Tibial nerve (tissue), 4 donors: ENCODE measurements at regions not wholly inside any gene's neighbourhood (a gene's known extent, or its start where the extent isn't known, plus 50 kb on each side); places are given as distances from the start of the nearest gene placed in this dataset.

Source experiments
- DNase-seq, 2 donors: peaks; one replicate each; pipeline ENCODE4 v3.0.0-alpha.2; 2019; ENCODE audit warnings: low spot score in 2 of 2
- H3K27ac ChIP-seq, 4 donors: fragments of 200-600 bp; sonication (generic) in 3 of 4; one replicate each; pipeline ENCODE4 v1.5.1; 2017 to 2019; ENCODE audit warnings: mild to moderate bottlenecking in 1 of 4
- H3K27me3 ChIP-seq, 2 donors: fragments of 200-600 bp; sonication (generic) in 1 of 2; one replicate each; pipeline versions ENCODE4 v1.5.1 to v1.6.0; 2017 to 2019
- H3K36me3 ChIP-seq, 3 donors: fragments of 200-600 bp; sonication (generic); one replicate each; pipeline ENCODE4 v1.5.1; 2018 to 2019
- H3K4me1 ChIP-seq, 4 donors: fragments of 200-600 bp; sonication (generic) in 3 of 4; one replicate each; pipeline ENCODE4 v1.5.1; 2017 to 2019
- H3K4me3 ChIP-seq, 4 donors: fragments of 200-600 bp; sonication (generic) in 3 of 4; one replicate each; pipeline ENCODE4 v1.5.1; 2017 to 2019; ENCODE audit warnings: mild to moderate bottlenecking in 1 of 4, moderate library complexity in 1 of 4
- H3K9me3 ChIP-seq, 4 donors: fragments of 200-600 bp; sonication (generic) in 3 of 4; one replicate each; pipeline ENCODE4 v1.5.1; 2017 to 2019
- EP300 ChIP-seq, 2 donors: sonication (generic); formaldehyde crosslinking; IDR thresholded peaks; one replicate each; pipeline ENCODE4 v1.6.1; 2017; ENCODE audit warnings: antibody characterized with exemption in 2 of 2, mild to moderate bottlenecking in 1 of 2
- POLR2A ChIP-seq, 2 donors: fragments of 450-650 bp; IDR thresholded peaks; one replicate each; pipeline ENCODE4 v1.6.1; 2017; ENCODE audit warnings: antibody characterized with exemption in 2 of 2, mild to moderate bottlenecking in 2 of 2, moderate library complexity in 2 of 2
- WGBS, 2 donors: methylation state at CpG; one replicate each; pipeline ENCODE4 v1.1.5; 2018; 5-methylcytosine and 5-hydroxymethylcytosine counted together
- TF ChIP-seq, protein P1 (sequence below), 5 experiments: fragments of 200-600 bp in 3 of 5; fragments of 450-650 bp in 2 of 5; sonication (generic) in 3 of 5; IDR thresholded peaks; one replicate each; pipeline ENCODE4 v1.5.1; 2016 to 2019; ENCODE audit warnings: antibody characterized with exemption in 5 of 5, mild to moderate bottlenecking in 3 of 5, moderate library complexity in 2 of 5

DNA sequence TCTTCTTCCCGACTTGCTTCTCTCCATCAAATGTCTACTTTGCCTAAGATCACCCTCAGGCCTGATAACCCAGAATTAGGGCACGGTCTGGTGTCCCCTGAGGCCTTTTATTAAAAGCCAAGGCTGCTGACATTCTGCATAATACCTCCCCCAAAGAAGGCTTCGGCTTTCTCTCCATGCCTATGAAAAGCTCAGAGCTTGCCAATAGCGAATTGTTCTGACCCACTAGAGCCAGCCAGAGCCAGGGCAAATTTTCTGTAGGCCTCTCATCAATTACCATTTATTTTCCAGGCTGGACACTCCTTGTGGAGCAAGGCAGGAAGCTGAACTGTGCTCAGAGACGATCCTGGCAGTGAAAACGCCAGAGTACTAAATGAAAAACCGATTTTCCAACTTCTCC lies 64.3 kb upstream of the ADRB1 start:
- WGBS, 2 donors: 74 to 75% methylated on average over 7 of the region's 7 CpGs
- H3K27ac ChIP-seq: peak overlapping the region in 1 of 4 donors; percentile 45
- DNase-seq: no peak
- H3K4me1 ChIP-seq: peaks cover 0 to 6% (median 0%) of the 10 kb centered on the region in 4 donors
- no peak overlapping the region for H3K4me3 ChIP-seq
- H3K27me3 ChIP-seq: no peaks in the 10 kb centered on the region
- TF ChIP-seq EP300 (IDR thresholded peaks at IDR 0.05): no peak
- TF ChIP-seq, protein P1, sequence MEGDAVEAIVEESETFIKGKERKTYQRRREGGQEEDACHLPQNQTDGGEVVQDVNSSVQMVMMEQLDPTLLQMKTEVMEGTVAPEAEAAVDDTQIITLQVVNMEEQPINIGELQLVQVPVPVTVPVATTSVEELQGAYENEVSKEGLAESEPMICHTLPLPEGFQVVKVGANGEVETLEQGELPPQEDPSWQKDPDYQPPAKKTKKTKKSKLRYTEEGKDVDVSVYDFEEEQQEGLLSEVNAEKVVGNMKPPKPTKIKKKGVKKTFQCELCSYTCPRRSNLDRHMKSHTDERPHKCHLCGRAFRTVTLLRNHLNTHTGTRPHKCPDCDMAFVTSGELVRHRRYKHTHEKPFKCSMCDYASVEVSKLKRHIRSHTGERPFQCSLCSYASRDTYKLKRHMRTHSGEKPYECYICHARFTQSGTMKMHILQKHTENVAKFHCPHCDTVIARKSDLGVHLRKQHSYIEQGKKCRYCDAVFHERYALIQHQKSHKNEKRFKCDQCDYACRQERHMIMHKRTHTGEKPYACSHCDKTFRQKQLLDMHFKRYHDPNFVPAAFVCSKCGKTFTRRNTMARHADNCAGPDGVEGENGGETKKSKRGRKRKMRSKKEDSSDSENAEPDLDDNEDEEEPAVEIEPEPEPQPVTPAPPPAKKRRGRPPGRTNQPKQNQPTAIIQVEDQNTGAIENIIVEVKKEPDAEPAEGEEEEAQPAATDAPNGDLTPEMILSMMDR (IDR thresholded peaks at IDR 0.05): no peak
- TF ChIP-seq POLR2A (IDR thresholded peaks at IDR 0.05): no peak
- H3K36me3 ChIP-seq: no peaks in the 10 kb centered on the region
- H3K9me3 ChIP-seq: no peaks in the 10 kb centered on the region

DNA sequence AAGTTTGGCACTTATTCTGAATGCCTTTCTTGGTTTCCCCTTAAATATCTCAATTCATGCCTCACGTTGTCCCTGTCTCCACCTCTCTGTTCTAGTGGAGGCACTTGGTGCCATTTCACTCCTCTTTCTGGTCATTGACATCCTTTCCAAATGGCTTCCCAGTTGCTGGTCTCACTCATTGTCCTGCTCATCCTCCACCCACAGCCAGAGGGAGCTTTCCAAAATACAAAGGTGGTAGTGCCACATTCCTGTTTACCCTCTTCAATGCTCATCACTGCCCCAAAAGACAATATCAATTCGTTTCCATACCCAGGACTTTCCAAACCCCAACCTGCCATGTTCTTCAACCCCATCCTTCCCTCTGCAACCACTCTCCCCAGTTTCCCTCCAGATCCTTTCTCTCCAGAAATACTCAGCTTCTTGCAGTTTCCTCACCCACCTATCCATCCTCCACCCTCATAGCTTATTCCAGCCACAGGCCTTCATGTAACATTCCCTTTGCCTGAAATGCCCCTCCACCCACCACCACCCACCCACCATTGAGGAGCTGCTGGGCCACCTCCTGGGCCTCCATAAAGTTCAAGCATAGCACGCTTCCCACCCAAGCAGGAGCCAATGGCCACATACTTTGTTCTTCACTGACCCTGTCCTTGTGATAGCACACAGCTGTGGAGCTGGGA lies 63.1 kb upstream of the ADRB1 start:
- no peaks in the 10 kb centered on the region for H3K27me3 ChIP-seq
- 83 to 86% methylated on average over 3 of the region's 3 CpGs for WGBS, 2 donors
- no peaks in the 10 kb centered on the region for H3K9me3 ChIP-seq

DNA sequence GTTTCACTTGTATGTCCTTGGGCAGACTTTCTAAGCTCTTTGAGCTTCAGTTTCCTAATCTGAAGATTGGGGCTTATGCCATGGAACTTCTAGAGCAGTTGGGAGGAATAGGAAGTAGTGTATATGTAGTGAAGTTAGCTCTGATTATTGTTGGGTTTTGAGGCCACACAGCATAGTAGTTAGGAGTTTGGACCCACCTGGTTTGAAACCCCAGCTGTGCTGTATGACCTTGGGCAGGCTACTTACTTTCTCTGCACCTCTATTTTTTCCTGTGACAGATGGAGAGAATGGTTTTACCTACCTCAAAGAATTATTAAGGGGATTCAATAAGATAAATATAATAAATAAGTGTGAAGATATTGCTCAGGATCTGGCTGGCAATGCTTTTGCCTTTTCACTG lies 61.4 kb upstream of the ADRB1 start:
- Histone ChIP-seq H3K4me3 (no peak overlapping the region), H3K27me3 (no peaks in the 10 kb centered on the region), H3K9me3 (no peaks in the 10 kb centered on the region), H3K4me1 (peaks cover 0 to 13% (median 0%) of the 10 kb centered on the region in 4 donors), H3K27ac (no peak overlapping the region), H3K36me3 (no peaks in the 10 kb centered on the region)
- TF ChIP-seq EP300 (IDR thresholded peaks at IDR 0.05): no peak
- TF ChIP-seq, protein P1 (IDR thresholded peaks at IDR 0.05): no peak
- no peak for TF ChIP-seq POLR2A (IDR thresholded peaks at IDR 0.05)
- no peak for DNase-seq

More for the DNA sequence above, 63.1 kb upstream of the ADRB1 start:
- TF ChIP-seq EP300 (IDR thresholded peaks at IDR 0.05) (no peak), POLR2A (IDR thresholded peaks at IDR 0.05) (no peak)
- TF ChIP-seq, protein P1 (IDR thresholded peaks at IDR 0.05): no peak
- Histone ChIP-seq H3K4me3 (no peak overlapping the region), H3K4me1 (peaks cover 0 to 13% (median 0%) of the 10 kb centered on the region in 4 donors), H3K36me3 (no peaks in the 10 kb centered on the region), H3K27ac (no peak overlapping the region)
- DNase-seq: no peak

DNA sequence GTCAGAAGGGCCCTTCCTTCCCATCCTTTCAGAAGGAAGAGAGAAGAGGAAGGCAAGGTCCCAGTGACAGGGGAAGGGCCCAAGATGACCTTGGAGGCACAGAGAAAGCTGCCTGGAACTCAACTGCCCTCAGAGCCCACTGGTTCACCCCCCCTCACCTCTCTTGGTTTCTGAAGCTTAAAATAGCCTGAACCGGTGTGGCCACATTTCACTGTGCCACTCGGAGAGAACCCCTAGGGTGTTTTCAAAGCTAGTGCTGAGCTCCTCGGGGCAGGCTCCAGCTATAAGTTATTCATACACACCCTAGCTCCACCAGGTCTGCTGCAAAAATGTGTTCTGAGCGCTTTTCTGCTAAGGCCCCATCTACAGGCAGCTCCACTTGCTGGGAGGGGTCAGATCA lies 60.9 kb upstream of the ADRB1 start:
- Histone ChIP-seq H3K36me3 (no peaks in the 10 kb centered on the region), H3K4me1 (peaks cover 0 to 13% (median 0%) of the 10 kb centered on the region in 4 donors), H3K27me3 (no peaks in the 10 kb centered on the region), H3K9me3 (no peaks in the 10 kb centered on the region), H3K4me3 (no peak overlapping the region), H3K27ac (no peak overlapping the region)
- TF ChIP-seq POLR2A (IDR thresholded peaks at IDR 0.05) (no peak), EP300 (IDR thresholded peaks at IDR 0.05) (no peak)
- TF ChIP-seq, protein P1 (IDR thresholded peaks at IDR 0.05): no peak
- WGBS, 2 donors: 47 to 62% methylated on average over 4 of the region's 4 CpGs
- DNase-seq: no peak

DNA sequence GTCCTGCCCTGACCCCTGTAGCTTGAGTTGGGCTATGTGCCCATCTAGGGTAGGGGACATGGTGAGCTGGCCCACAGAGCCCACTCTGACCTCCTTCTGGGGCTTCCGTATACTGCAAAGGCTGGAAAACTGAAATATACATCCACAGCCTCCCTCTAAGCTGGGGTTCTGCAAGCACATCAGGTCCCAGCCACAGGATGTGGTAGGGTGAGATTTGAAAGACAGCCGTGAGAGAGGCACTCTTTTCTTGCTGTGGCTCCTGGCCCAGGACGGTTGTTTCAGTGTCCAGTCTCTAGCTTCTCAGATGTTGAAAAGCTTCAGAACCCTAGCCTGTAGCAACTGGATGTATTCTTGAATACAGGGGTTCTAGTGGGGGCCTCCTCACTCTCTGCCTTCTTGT lies 60.1 kb upstream of the ADRB1 start:
- H3K4me1 ChIP-seq: peaks cover 0 to 13% (median 0%) of the 10 kb centered on the region in 4 donors
- TF ChIP-seq POLR2A (IDR thresholded peaks at IDR 0.05) (no peak), EP300 (IDR thresholded peaks at IDR 0.05) (no peak)
- TF ChIP-seq, protein P1 (IDR thresholded peaks at IDR 0.05): no peak
- no peak overlapping the region for H3K4me3 ChIP-seq
- no peak overlapping the region for H3K27ac ChIP-seq
- H3K27me3 ChIP-seq: no peaks in the 10 kb centered on the region
- H3K9me3 ChIP-seq: no peaks in the 10 kb centered on the region
- no peaks in the 10 kb centered on the region for H3K36me3 ChIP-seq
- WGBS, 2 donors: 89 to 96% methylated on average over 3 of the region's 3 CpGs
- DNase-seq: no peak
